AG10803 (cell line): ENCODE measurements at regions not wholly inside any gene's neighbourhood (a gene's known extent, or its start where the extent isn't known, plus 50 kb on each side); places are given as distances from the start of the nearest gene placed in this dataset.

Experiments used
- DNase-seq: peaks from one replicate; pipeline ENCODE4 v3.0.0; 2010; ENCODE audit warnings: low read depth
- H3K4me3 ChIP-seq: 2 replicates; pipeline ENCODE4 v1.5.1; 2011; ENCODE audit warnings: mild to moderate bottlenecking, low read length, control low read depth
- CTCF ChIP-seq: conservative IDR thresholded peaks from 2 replicates; pipeline ENCODE4 v1.5.1; 2011; ENCODE audit warnings: mild to moderate bottlenecking, low read length, control low read depth, inconsistent platforms

- TF ChIP-seq CTCF, result no peak
- H3K4me3 ChIP-seq, result no peak overlapping the region
- no peak for DNase-seq
These were observed 287.4 kb upstream of the ARRDC3 start for GRCh38 chr5:91670563-91670962.

GRCh38 chr5:91670122-91670521 lies 287.0 kb upstream of the ARRDC3 start:
- TF ChIP-seq CTCF, result no peak
- no peak for DNase-seq
- no peak overlapping the region for H3K4me3 ChIP-seq

- no peak for DNase-seq
- no peak overlapping the region for H3K4me3 ChIP-seq
- TF ChIP-seq CTCF, result no peak
These were observed 285.1 kb upstream of the ARRDC3 start for GRCh38 chr5:91668261-91668660.

GRCh38 chr5:91652678-91653077 lies 269.6 kb upstream of the ARRDC3 start:
- H3K4me3 ChIP-seq, result no peak overlapping the region
- TF ChIP-seq CTCF, result no peak
- no peak for DNase-seq

- DNase-seq, result no peak
- no peak overlapping the region for H3K4me3 ChIP-seq
- TF ChIP-seq CTCF, result no peak
These were observed 268.6 kb upstream of the ARRDC3 start for GRCh38 chr5:91651704-91652103.

- no peak for DNase-seq
- no peak overlapping the region for H3K4me3 ChIP-seq
- TF ChIP-seq CTCF, result no peak
These were observed 262.2 kb upstream of the ARRDC3 start for GRCh38 chr5:91645347-91645746.

- no peak for TF ChIP-seq CTCF
- no peak overlapping the region for H3K4me3 ChIP-seq
- no peak for DNase-seq
These were observed 260.7 kb upstream of the ARRDC3 start for GRCh38 chr5:91643797-91644196.
